Ramos (cell line): ENCODE measurements at regions not wholly inside any gene's neighbourhood (a gene's known extent, or its start where the extent isn't known, plus 50 kb on each side); places are given as distances from the start of the nearest gene placed in this dataset.

ENCODE experiments used
- in situ Hi-C: fragments of 300-500 bp; cut with MboI; formaldehyde crosslinking; loops from one replicate; pipeline ENCODE4 v1.14.3; 2022; ENCODE audit warnings: low sequenced_read_pairs; ENCODE audit not compliant: unreplicated experiment

- in situ Hi-C loops, result no loop called here
Observed at GRCh38 chr1:98340511-98340910, 321.0 kb upstream of the SNX7 start.

GRCh38 chr1:98336472-98337083 lies 324.9 kb upstream of the SNX7 start:
- in situ Hi-C loops, result no loop called here

GRCh38 chr1:98333936-98334335 lies 327.6 kb upstream of the SNX7 start:
- in situ Hi-C loops, result no loop called here

- in situ Hi-C loops, result no loop called here
Observed at GRCh38 chr1:98333406-98333805, 328.1 kb upstream of the SNX7 start.

GRCh38 chr1:98331718-98332311 lies 329.7 kb upstream of the SNX7 start:
- in situ Hi-C loops, result no loop called here

GRCh38 chr1:98331243-98331642 lies 330.3 kb upstream of the SNX7 start:
- in situ Hi-C loops, result no loop called here

- in situ Hi-C loops, result no loop called here
Observed at GRCh38 chr1:98330224-98330623, 331.3 kb upstream of the SNX7 start.

- in situ Hi-C loops, result no loop called here
Observed at GRCh38 chr1:98328855-98329254, 332.7 kb upstream of the SNX7 start.

GRCh38 chr1:98327220-98327861 lies 334.2 kb upstream of the SNX7 start:
- in situ Hi-C loops, result no loop called here

GRCh38 chr1:98325646-98326440 lies 335.7 kb upstream of the SNX7 start:
- in situ Hi-C loops, result no loop called here

- in situ Hi-C loops, result no loop called here
Observed at GRCh38 chr1:98323906-98324358, 337.6 kb upstream of the SNX7 start.

- in situ Hi-C loops, result no loop called here
Observed at GRCh38 chr1:98323388-98323787, 338.1 kb upstream of the SNX7 start.

- in situ Hi-C loops, result no loop called here
Observed at GRCh38 chr1:98322966-98323365, 338.6 kb upstream of the SNX7 start.

GRCh38 chr1:98322086-98322485 lies 339.4 kb upstream of the SNX7 start:
- in situ Hi-C loops, result no loop called here

- in situ Hi-C loops, result no loop called here
Observed at GRCh38 chr1:98321191-98321590, 340.3 kb upstream of the SNX7 start.

- in situ Hi-C loops, result no loop called here
Observed at GRCh38 chr1:98316286-98316905, 345.1 kb upstream of the SNX7 start.

GRCh38 chr1:98315309-98315708 lies 346.2 kb upstream of the SNX7 start:
- in situ Hi-C loops, result no loop called here

GRCh38 chr1:98314601-98315000 lies 346.9 kb upstream of the SNX7 start:
- in situ Hi-C loops, result no loop called here

- in situ Hi-C loops, result no loop called here
Observed at GRCh38 chr1:98306517-98307089, 354.9 kb upstream of the SNX7 start.

GRCh38 chr1:98305362-98305761 lies 356.2 kb upstream of the SNX7 start:
- in situ Hi-C loops, result no loop called here
